Raji (cell line): ENCODE measurements at regions not wholly inside any gene's neighbourhood (a gene's known extent, or its start where the extent isn't known, plus 50 kb on each side); places are given as distances from the start of the nearest gene placed in this dataset.

Source experiments
- POLR2A ChIP-seq: IDR thresholded peaks from 2 replicates; pipeline ENCODE4 v1.6.1; 2011; ENCODE audit warnings: low read depth, low read length, control low read depth; ENCODE audit not compliant: insufficient read depth

- no peak for TF ChIP-seq POLR2A
These were observed 68.5 kb downstream of the TMCO5A start for GRCh38 chr15:38002883-38003477.

GRCh38 chr15:38004218-38004861 is 69.9 kb downstream of the TMCO5A start:
- TF ChIP-seq POLR2A = no peak

GRCh38 chr15:38005953-38006808 is 71.7 kb downstream of the TMCO5A start:
- TF ChIP-seq POLR2A = no peak

GRCh38 chr15:38010395-38010794 is 76.0 kb downstream of the TMCO5A start:
- TF ChIP-seq POLR2A = no peak

GRCh38 chr15:38012894-38013293 is 78.5 kb downstream of the TMCO5A start:
- no peak for TF ChIP-seq POLR2A

- no peak for TF ChIP-seq POLR2A
These were observed 83.3 kb downstream of the TMCO5A start for GRCh38 chr15:38017721-38018120.

- TF ChIP-seq POLR2A = no peak
These were observed 84.6 kb downstream of the TMCO5A start for GRCh38 chr15:38019066-38019465.

- TF ChIP-seq POLR2A = no peak
These were observed 86.8 kb downstream of the TMCO5A start for GRCh38 chr15:38021259-38021658.

GRCh38 chr15:38024293-38025091 is 90.1 kb downstream of the TMCO5A start:
- TF ChIP-seq POLR2A = no peak

GRCh38 chr15:38028869-38029268 is 94.4 kb downstream of the TMCO5A start:
- no peak for TF ChIP-seq POLR2A

GRCh38 chr15:38029736-38030135 is 95.3 kb downstream of the TMCO5A start:
- TF ChIP-seq POLR2A = no peak

GRCh38 chr15:38030609-38031008 is 96.2 kb downstream of the TMCO5A start:
- no peak for TF ChIP-seq POLR2A

GRCh38 chr15:38035701-38036100 is 101.3 kb downstream of the TMCO5A start:
- no peak for TF ChIP-seq POLR2A

GRCh38 chr15:38036790-38037338 is 102.4 kb downstream of the TMCO5A start:
- no peak for TF ChIP-seq POLR2A

GRCh38 chr15:38038659-38039442 is 104.4 kb downstream of the TMCO5A start:
- no peak for TF ChIP-seq POLR2A

GRCh38 chr15:38040615-38041014 is 106.2 kb downstream of the TMCO5A start:
- TF ChIP-seq POLR2A = no peak
